C4-2B (cell line): ENCODE measurements at regions not wholly inside any gene's neighbourhood (a gene's known extent, or its start where the extent isn't known, plus 50 kb on each side); places are given as distances from the start of the nearest gene placed in this dataset.

Experiments
- ZFX ChIP-seq: fragments of 450-650 bp; IDR thresholded peaks from 2 replicates; pipeline ENCODE4 v1.6.1; 2017
- TF ChIP-seq, protein P1 (sequence below): fragments of 450-650 bp; conservative IDR thresholded peaks from 2 replicates; pipeline ENCODE4 v1.5.1; 2017; ENCODE audit warnings: mild to moderate bottlenecking

DNA sequence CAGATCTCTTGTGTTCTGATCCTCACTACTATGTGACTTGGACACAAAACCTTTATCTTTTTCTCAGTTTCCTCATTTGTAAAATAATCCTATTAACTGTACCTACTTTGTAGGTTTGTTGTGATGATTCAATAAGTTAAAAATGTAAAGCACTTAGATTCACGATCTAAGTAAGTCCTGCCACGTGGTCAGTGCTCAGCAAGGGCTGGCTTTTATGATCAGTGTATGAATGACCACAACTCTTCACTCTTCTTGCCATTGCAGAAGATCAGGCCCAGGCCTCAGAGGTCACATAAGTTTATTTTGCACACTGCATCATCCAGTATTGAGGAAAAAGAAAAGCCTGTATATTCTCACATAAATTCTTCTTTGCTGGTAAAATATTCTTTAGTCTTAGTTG is 1192.5 kb upstream of the ACVR2A start:
- TF ChIP-seq, protein P1, sequence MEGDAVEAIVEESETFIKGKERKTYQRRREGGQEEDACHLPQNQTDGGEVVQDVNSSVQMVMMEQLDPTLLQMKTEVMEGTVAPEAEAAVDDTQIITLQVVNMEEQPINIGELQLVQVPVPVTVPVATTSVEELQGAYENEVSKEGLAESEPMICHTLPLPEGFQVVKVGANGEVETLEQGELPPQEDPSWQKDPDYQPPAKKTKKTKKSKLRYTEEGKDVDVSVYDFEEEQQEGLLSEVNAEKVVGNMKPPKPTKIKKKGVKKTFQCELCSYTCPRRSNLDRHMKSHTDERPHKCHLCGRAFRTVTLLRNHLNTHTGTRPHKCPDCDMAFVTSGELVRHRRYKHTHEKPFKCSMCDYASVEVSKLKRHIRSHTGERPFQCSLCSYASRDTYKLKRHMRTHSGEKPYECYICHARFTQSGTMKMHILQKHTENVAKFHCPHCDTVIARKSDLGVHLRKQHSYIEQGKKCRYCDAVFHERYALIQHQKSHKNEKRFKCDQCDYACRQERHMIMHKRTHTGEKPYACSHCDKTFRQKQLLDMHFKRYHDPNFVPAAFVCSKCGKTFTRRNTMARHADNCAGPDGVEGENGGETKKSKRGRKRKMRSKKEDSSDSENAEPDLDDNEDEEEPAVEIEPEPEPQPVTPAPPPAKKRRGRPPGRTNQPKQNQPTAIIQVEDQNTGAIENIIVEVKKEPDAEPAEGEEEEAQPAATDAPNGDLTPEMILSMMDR, result no peak
- TF ChIP-seq ZFX, result no peak
